Endothelial cell (in vitro differentiated cells): ENCODE measurements at regions not wholly inside any gene's neighbourhood (a gene's known extent, or its start where the extent isn't known, plus 50 kb on each side); places are given as distances from the start of the nearest gene placed in this dataset.

Experiments
- DNase-seq: peaks from one replicate; pipeline ENCODE4 v3.0.0; 2021; ENCODE audit warnings: low spot score
- H3K27ac Mint-ChIP-seq: one replicate; pipeline ENCODE4 v1.8.0; 2021; ENCODE audit warnings: mixed read lengths, inconsistent platforms; ENCODE audit not compliant: unreplicated experiment
- H3K27me3 Mint-ChIP-seq: one replicate; pipeline ENCODE4 v1.8.0; 2021; ENCODE audit warnings: mild to moderate bottlenecking, moderate library complexity, mixed read lengths, inconsistent platforms; ENCODE audit not compliant: unreplicated experiment
- H3K36me3 Mint-ChIP-seq: one replicate; pipeline ENCODE4 v1.8.0; 2021; ENCODE audit warnings: mild to moderate bottlenecking, low read depth, mixed read lengths, inconsistent platforms; ENCODE audit not compliant: unreplicated experiment
- H3K4me1 Mint-ChIP-seq: one replicate; pipeline ENCODE4 v1.8.0; 2021; ENCODE audit warnings: mild to moderate bottlenecking, mixed read lengths, inconsistent platforms; ENCODE audit not compliant: unreplicated experiment
- H3K4me3 Mint-ChIP-seq: one replicate; pipeline ENCODE4 v1.8.0; 2021; ENCODE audit warnings: mild to moderate bottlenecking, mixed read lengths, inconsistent platforms; ENCODE audit not compliant: unreplicated experiment
- H3K9me3 Mint-ChIP-seq: one replicate; pipeline ENCODE4 v1.8.0; 2021; ENCODE audit warnings: mixed read lengths, inconsistent platforms; ENCODE audit not compliant: unreplicated experiment
- TF ChIP-seq, protein P1 (sequence below): fragments of 200-600 bp; sonication (generic); IDR thresholded peaks from one replicate; pipeline ENCODE4 v1.5.0; 2021; ENCODE audit warnings: antibody characterized with exemption; ENCODE audit not compliant: unreplicated experiment

GRCh38 chr7:156167417-156167807 lies 355.1 kb upstream of the SHH start:
- H3K36me3 Mint-ChIP-seq: no peaks in the 10 kb centered on the region
- no peaks in the 10 kb centered on the region for H3K4me1 Mint-ChIP-seq
- no peak for DNase-seq
- TF ChIP-seq, protein P1, sequence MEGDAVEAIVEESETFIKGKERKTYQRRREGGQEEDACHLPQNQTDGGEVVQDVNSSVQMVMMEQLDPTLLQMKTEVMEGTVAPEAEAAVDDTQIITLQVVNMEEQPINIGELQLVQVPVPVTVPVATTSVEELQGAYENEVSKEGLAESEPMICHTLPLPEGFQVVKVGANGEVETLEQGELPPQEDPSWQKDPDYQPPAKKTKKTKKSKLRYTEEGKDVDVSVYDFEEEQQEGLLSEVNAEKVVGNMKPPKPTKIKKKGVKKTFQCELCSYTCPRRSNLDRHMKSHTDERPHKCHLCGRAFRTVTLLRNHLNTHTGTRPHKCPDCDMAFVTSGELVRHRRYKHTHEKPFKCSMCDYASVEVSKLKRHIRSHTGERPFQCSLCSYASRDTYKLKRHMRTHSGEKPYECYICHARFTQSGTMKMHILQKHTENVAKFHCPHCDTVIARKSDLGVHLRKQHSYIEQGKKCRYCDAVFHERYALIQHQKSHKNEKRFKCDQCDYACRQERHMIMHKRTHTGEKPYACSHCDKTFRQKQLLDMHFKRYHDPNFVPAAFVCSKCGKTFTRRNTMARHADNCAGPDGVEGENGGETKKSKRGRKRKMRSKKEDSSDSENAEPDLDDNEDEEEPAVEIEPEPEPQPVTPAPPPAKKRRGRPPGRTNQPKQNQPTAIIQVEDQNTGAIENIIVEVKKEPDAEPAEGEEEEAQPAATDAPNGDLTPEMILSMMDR: no peak
- H3K27ac Mint-ChIP-seq: no peak overlapping the region
- no peak overlapping the region for H3K4me3 Mint-ChIP-seq
- no peaks in the 10 kb centered on the region for H3K9me3 Mint-ChIP-seq
- no peaks in the 10 kb centered on the region for H3K27me3 Mint-ChIP-seq

GRCh38 chr7:156166692-156167416 lies 354.6 kb upstream of the SHH start:
- H3K27me3 Mint-ChIP-seq: no peaks in the 10 kb centered on the region
- H3K27ac Mint-ChIP-seq: no peak overlapping the region
- H3K9me3 Mint-ChIP-seq: no peaks in the 10 kb centered on the region
- H3K36me3 Mint-ChIP-seq: no peaks in the 10 kb centered on the region
- no peak for DNase-seq
- no peak overlapping the region for H3K4me3 Mint-ChIP-seq
- no peaks in the 10 kb centered on the region for H3K4me1 Mint-ChIP-seq
- TF ChIP-seq, protein P1: no peak

DNA sequence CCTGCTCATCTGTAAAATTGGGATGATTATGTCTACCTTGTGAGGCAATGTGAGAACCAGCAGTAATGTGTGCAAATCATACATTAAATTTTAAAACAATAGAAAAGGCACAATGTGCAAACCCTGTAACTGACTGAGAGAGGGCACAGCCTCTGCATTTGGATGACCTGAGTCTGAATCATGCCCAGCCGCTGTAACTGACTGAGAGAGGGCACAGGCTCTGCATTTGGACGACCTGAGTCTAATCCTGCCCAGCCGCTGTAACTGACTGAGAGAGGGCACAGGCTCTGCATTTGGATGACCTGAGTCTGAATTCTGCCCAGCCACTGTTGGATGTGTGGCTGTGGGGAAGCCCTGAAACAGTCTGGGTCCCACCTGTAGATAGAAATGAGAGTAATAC lies 351.5 kb upstream of the SHH start:
- Mint-ChIP-seq H3K27ac (no peak overlapping the region), H3K4me3 (no peak overlapping the region), H3K27me3 (peaks cover 4% of the 10 kb centered on the region), H3K4me1 (no peaks in the 10 kb centered on the region), H3K36me3 (peaks cover 3% of the 10 kb centered on the region), H3K9me3 (no peaks in the 10 kb centered on the region)
- no peak for DNase-seq
- TF ChIP-seq, protein P1: no peak

GRCh38 chr7:156162451-156162850 lies 350.2 kb upstream of the SHH start:
- H3K9me3 Mint-ChIP-seq: no peaks in the 10 kb centered on the region
- H3K36me3 Mint-ChIP-seq: peaks cover 3% of the 10 kb centered on the region
- H3K4me1 Mint-ChIP-seq: no peaks in the 10 kb centered on the region
- no peak for DNase-seq
- TF ChIP-seq, protein P1: no peak
- H3K4me3 Mint-ChIP-seq: no peak overlapping the region
- H3K27ac Mint-ChIP-seq: no peak overlapping the region
- H3K27me3 Mint-ChIP-seq: peaks cover 4% of the 10 kb centered on the region

DNA sequence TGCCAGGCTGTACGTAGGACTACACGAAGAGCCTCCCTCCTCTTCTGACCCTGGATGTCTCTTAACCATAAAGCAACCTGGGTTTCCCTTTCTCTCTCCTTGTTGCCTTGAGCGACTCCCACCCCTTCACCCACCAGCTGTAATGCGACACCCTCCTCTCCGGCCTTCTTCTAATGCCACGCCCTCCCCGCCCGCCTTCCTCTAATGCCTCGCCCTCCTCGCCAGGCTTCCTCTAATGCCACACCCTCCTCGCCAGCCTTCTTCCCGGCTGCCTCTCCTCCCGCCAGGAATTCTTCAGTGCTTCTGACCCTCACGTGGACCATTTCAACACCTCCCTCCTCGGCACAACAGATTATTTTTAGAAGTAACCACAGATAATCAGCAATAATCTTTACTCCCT lies 348.5 kb upstream of the SHH start:
- Mint-ChIP-seq H3K4me1 (no peaks in the 10 kb centered on the region), H3K9me3 (no peaks in the 10 kb centered on the region), H3K4me3 (peak overlapping the region; percentile 25), H3K27me3 (peaks cover 7% of the 10 kb centered on the region), H3K36me3 (peaks cover 3% of the 10 kb centered on the region), H3K27ac (no peak overlapping the region)
- DNase-seq: no peak
- TF ChIP-seq, protein P1: no peak
